Endothelial cell of umbilical vein (primary cell): ENCODE measurements at regions not wholly inside any gene's neighbourhood (a gene's known extent, or its start where the extent isn't known, plus 50 kb on each side); places are given as distances from the start of the nearest gene placed in this dataset.

Experiments used
- BruUV-seq: library from RNA; stranded (reverse); fragments of 400-500 nt; replicated peaks from 2 replicates; lab custom pipeline; 2021; lab: Mats Ljungman, UMichigan
- CTCF ChIA-PET: fragments of 300-600, 350-600 bp; sonication (Branson Sonifier 250); formaldehyde crosslinking; loops from one replicate; lab custom pipeline; 2021; ENCODE audit warnings: antibody characterized with exemption, inconsistent platforms; lab: Charles Lee
- POLR2A ChIA-PET: fragments of 300-600, 350-600 bp; sonication (Branson Sonifier 250); formaldehyde crosslinking; loops from one replicate; lab custom pipeline; 2021; ENCODE audit warnings: antibody characterized with exemption, inconsistent platforms; lab: Charles Lee
- DNase-seq: peaks from one replicate; pipeline ENCODE4 v3.0.0-alpha.2; 2011; ENCODE audit warnings: low read depth, low spot score
- FAIRE-seq: peaks from 2 replicates; lab custom pipeline; 2011; peaks lifted over from hg19 to GRCh38; lab: Jason Lieb, UNC
- H2AFZ ChIP-seq: 2 replicates; pipeline ENCODE4 v1.6.0; 2012; ENCODE audit warnings: low read depth, low read length, control low read depth, inconsistent platforms
- H3K27ac ChIP-seq: 2 replicates; pipeline ENCODE4 v1.5.1; 2011; ENCODE audit warnings: low read depth, mild to moderate bottlenecking, control low read depth, low read length, moderate library complexity; ENCODE audit not compliant: insufficient read depth
- H3K27me3 ChIP-seq, 2 experiments: 2 replicates each; pipeline versions ENCODE4 v1.6.0 to v1.6.1; 2011; ENCODE audit warnings: low read length in 2 of 2, mixed read lengths in 1 of 2; ENCODE audit not compliant: control insufficient read depth in 2 of 2, insufficient read depth in 2 of 2
- H3K36me3 ChIP-seq, 2 experiments: 2 replicates in 1 of 2; 3 replicates in 1 of 2; pipeline ENCODE4 v1.5.1; 2011; ENCODE audit warnings: low read length in 2 of 2, mild to moderate bottlenecking in 1 of 2, moderate library complexity in 1 of 2; ENCODE audit not compliant: control insufficient read depth in 2 of 2, insufficient read depth in 2 of 2; ENCODE audit errors: extremely low read depth in 1 of 2
- H3K4me1 ChIP-seq: 3 replicates; pipeline ENCODE4 v1.5.1; 2011; ENCODE audit warnings: mild to moderate bottlenecking, low read length; ENCODE audit not compliant: control insufficient read depth, insufficient read depth; ENCODE audit errors: extremely low read depth
- H3K4me2 ChIP-seq: 2 replicates; pipeline ENCODE4 v1.6.1; 2011; ENCODE audit warnings: low read length, control low read depth, mixed read lengths; ENCODE audit not compliant: insufficient read depth
- H3K4me3 ChIP-seq, 3 experiments: fragments of 200-600 bp in 1 of 3; sonication (generic), shearing (Covaris generic) in 1 of 3; replicated peaks in 1 of 3; 2 replicates each; pipeline ENCODE4 v1.5.1; 2011 to 2016; ENCODE audit warnings: control low read depth in 3 of 3, low read length in 3 of 3, mild to moderate bottlenecking in 2 of 3, inconsistent platforms in 1 of 3, low read depth in 1 of 3, moderate library complexity in 1 of 3; ENCODE audit not compliant: insufficient read depth in 1 of 3
- H3K79me2 ChIP-seq: 2 replicates; pipeline ENCODE4 v1.6.0; 2012; ENCODE audit warnings: low read length, inconsistent platforms; ENCODE audit not compliant: control insufficient read depth, insufficient read depth
- H3K9ac ChIP-seq: replicated peaks from 2 replicates; pipeline ENCODE3; 2011; ENCODE audit warnings: low read length, control low read depth; ENCODE audit not compliant: insufficient read depth; ENCODE audit errors: extremely low read depth
- H3K9me1 ChIP-seq: replicated peaks from 3 replicates; pipeline ENCODE4 v1.6.0; 2011; ENCODE audit warnings: mild to moderate bottlenecking, low read length; ENCODE audit not compliant: control insufficient read depth, insufficient read depth; ENCODE audit errors: extremely low read depth
- H3K9me3 ChIP-seq: replicated peaks from 2 replicates; pipeline ENCODE4 v1.5.1; 2012; ENCODE audit warnings: low read length, inconsistent platforms; ENCODE audit not compliant: control insufficient read depth, insufficient read depth
- H4K20me1 ChIP-seq: replicated peaks from 2 replicates; pipeline ENCODE3; 2011; ENCODE audit warnings: mild to moderate bottlenecking, low read length; ENCODE audit not compliant: control insufficient read depth, insufficient read depth; ENCODE audit errors: extremely low read depth
- CTCF ChIP-seq, 2 donors: IDR thresholded peaks; 1 replicate in 1 of 2; 2 replicates in 1 of 2; pipeline ENCODE4 v1.5.1; 2011; ENCODE audit warnings: low read length in 2 of 2, mild to moderate bottlenecking in 2 of 2, moderate library complexity in 2 of 2, control low read depth in 1 of 2, inconsistent platforms in 1 of 2, low read depth in 1 of 2; ENCODE audit not compliant: insufficient read depth in 1 of 2; ENCODE audit errors: extremely low read depth in 1 of 2
- FOS ChIP-seq: IDR thresholded peaks from 2 replicates; pipeline ENCODE4 v1.6.1; 2011; ENCODE audit warnings: mild to moderate bottlenecking, low read length, moderate library complexity, borderline replicate concordance; ENCODE audit not compliant: insufficient read depth
- GATA2 ChIP-seq: IDR thresholded peaks from 2 replicates; pipeline ENCODE4 v1.7.0; 2011; ENCODE audit warnings: low read depth, mild to moderate bottlenecking, moderate library complexity, mixed read lengths, low read length; ENCODE audit not compliant: insufficient read length, insufficient read depth
- JUN ChIP-seq: IDR thresholded peaks from 2 replicates; pipeline ENCODE4 v1.6.1; 2011; ENCODE audit warnings: borderline replicate concordance, low read depth; ENCODE audit not compliant: insufficient read length, insufficient read depth
- MAX ChIP-seq: IDR thresholded peaks from 2 replicates; pipeline ENCODE4 v1.6.1; 2011; ENCODE audit not compliant: insufficient read depth, insufficient read length
- MYC ChIP-seq: IDR thresholded peaks from one replicate; pipeline ENCODE4 v1.6.1; 2011; ENCODE audit warnings: mild to moderate bottlenecking, low read depth, low read length
- POLR2A ChIP-seq: IDR thresholded peaks from 2 replicates; pipeline ENCODE4 v1.6.1; 2012; ENCODE audit warnings: low read depth, mild to moderate bottlenecking, control low read depth, low read length
- dilution Hi-C: fragments of 300-500 bp; cut with MboI; formaldehyde crosslinking; loops from one replicate; pipeline ENCODE4 v1.15.0; 2019; ENCODE audit warnings: low sequenced_read_pairs; ENCODE audit not compliant: extremely low pct_ligation_motif_present
- intact Hi-C: fragments of 100-400 bp; cut with micrococcal nuclease; formaldehyde crosslinking; loops from one replicate; pipeline ENCODE4 v1.10.0; 2022

- Histone ChIP-seq H3K9me1 (no peaks in the 10 kb centered on the region), H3K27ac (no peak overlapping the region), H4K20me1 (no peaks in the 10 kb centered on the region), H3K4me2 (no peak overlapping the region), H3K9ac (no peak overlapping the region), H3K27me3 (no peaks in the 10 kb centered on the region), H3K79me2 (no peaks in the 10 kb centered on the region), H3K4me1 (no peaks in the 10 kb centered on the region), H3K9me3 (no peaks in the 10 kb centered on the region), H2AFZ (no peak overlapping the region), H3K36me3 (no peaks in the 10 kb centered on the region), H3K4me3 (no peak overlapping the region)
- no peak for FAIRE-seq
- dilution Hi-C loops: no loop called here
- ChIA-PET CTCF (no interaction called here), POLR2A (no interaction called here)
- TF ChIP-seq CTCF (IDR thresholded peaks at IDR 0.05; ENCODE audit: extremely low read depth in 1 of 2, insufficient read depth in 1 of 2, low read depth in 1 of 2, low read length in 2 of 2): no peak
- peak; percentile 40 for TF ChIP-seq MAX
- TF ChIP-seq POLR2A: no peak
- intact Hi-C loops: no loop called here
- BruUV-seq: no TSS peak
- DNase-seq: no peak
These were observed 1088.7 kb upstream of the AUTS2 start for GRCh38 chr7:68509603-68510002.

GRCh38 chr7:68511281-68511680 lies 1087.0 kb upstream of the AUTS2 start:
- CTCF ChIA-PET: no interaction called here
- BruUV-seq: no TSS peak

More at GRCh38 chr7:68511281-68511680, 1087.0 kb upstream of the AUTS2 start:
- Histone ChIP-seq H3K9me1 (no peaks in the 10 kb centered on the region), H3K4me3 (no peak overlapping the region), H3K27me3 (no peaks in the 10 kb centered on the region), H2AFZ (no peak overlapping the region), H3K79me2 (no peaks in the 10 kb centered on the region), H3K4me2 (no peak overlapping the region), H3K9me3 (no peaks in the 10 kb centered on the region), H3K36me3 (no peaks in the 10 kb centered on the region), H3K9ac (no peak overlapping the region), H3K27ac (no peak overlapping the region), H4K20me1 (no peaks in the 10 kb centered on the region), H3K4me1 (no peaks in the 10 kb centered on the region)
- FAIRE-seq (no peak), DNase-seq (no peak)
- POLR2A ChIA-PET: no interaction called here
- intact Hi-C loops (no loop called here), dilution Hi-C loops (no loop called here)
- TF ChIP-seq MAX: no peak
- no peak for TF ChIP-seq FOS
- TF ChIP-seq JUN: no peak
- no peak for TF ChIP-seq MYC
- TF ChIP-seq GATA2: no peak
- TF ChIP-seq POLR2A: no peak
- TF ChIP-seq CTCF (IDR thresholded peaks at IDR 0.05; ENCODE audit: extremely low read depth in 1 of 2, insufficient read depth in 1 of 2, low read depth in 1 of 2, low read length in 2 of 2): no peak
